ENCODE measurements at regions not wholly inside any gene's neighbourhood (a gene's known extent, or its start where the extent isn't known, plus 50 kb on each side); places are given as distances from the start of the nearest gene placed in this dataset.

DNA sequence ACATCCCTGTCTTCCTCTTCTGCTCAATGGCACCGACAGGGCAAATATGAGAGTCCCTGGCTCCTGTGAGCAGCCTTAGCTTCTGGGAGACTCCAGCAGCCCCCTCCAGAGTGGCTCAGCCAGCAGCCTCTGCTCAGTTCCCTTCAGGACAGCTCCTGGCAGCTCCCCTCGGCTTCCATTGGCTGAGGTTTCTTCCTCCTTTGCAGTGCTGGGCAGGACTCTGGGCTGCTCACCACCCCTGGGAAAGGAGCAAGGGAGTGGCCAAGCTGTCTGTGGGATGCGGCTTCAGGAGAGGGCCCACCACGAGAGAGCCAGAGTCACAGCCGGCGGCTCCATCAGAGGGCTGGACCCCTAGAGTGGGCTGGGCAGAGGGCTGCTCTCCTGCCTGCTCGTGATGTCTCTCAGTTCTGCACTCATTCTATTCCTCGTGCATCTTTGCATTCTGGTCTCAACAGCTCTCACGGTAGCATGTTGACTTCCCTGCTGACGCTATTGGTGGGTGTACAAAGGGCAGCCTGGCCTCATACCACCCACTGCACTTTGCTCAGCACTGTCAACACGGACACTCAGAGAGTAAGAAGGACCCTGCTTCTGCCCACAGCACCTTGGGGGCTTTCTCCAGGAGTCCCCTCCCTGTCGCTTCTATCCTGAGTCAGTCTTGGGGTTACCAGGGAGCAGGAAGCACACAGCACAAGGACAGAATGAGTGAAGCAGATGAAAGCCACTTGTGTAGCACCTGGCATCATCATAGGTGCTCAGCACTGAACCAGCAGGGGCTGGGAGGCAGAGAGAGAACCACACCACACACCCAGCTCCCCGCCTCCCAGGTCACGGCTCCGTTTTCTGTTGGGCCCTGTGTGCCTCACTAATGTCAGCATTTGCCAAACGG lies 80.9 kb upstream of the ALDH1B1 start:
- POLR2A ChIA-PET: no interaction called here
- Histone ChIP-seq H3K36me3 (ENCODE audit: control insufficient read depth, insufficient read depth, low read length) (no peaks in the 10 kb centered on the region), H3K4me1 (ENCODE audit: control insufficient read depth, insufficient read depth, low read length) (no peaks in the 10 kb centered on the region), H3K4me3 (ENCODE audit: low read depth in 2 of 2, low read length in 2 of 2) (no peak overlapping the region), H3K27ac (ENCODE audit: low read length) (no peak overlapping the region), H3K9me3 (ENCODE audit: control insufficient read depth, insufficient read depth, low read depth, low read length) (no peaks in the 10 kb centered on the region), H3K27me3 (ENCODE audit: control insufficient read depth, insufficient read depth, low read length) (peaks cover 2% of the 10 kb centered on the region; the same call in 1 of the 2 replicates)
- no peak for TF ChIP-seq SIN3A (IDR thresholded peaks at IDR 0.05; ENCODE audit: borderline replicate concordance, insufficient read depth, low read depth, low read length)
- TF ChIP-seq TCF7L2 (IDR thresholded peaks at IDR 0.05; ENCODE audit: low read depth, low read length): no peak
- TF ChIP-seq, protein P1, sequence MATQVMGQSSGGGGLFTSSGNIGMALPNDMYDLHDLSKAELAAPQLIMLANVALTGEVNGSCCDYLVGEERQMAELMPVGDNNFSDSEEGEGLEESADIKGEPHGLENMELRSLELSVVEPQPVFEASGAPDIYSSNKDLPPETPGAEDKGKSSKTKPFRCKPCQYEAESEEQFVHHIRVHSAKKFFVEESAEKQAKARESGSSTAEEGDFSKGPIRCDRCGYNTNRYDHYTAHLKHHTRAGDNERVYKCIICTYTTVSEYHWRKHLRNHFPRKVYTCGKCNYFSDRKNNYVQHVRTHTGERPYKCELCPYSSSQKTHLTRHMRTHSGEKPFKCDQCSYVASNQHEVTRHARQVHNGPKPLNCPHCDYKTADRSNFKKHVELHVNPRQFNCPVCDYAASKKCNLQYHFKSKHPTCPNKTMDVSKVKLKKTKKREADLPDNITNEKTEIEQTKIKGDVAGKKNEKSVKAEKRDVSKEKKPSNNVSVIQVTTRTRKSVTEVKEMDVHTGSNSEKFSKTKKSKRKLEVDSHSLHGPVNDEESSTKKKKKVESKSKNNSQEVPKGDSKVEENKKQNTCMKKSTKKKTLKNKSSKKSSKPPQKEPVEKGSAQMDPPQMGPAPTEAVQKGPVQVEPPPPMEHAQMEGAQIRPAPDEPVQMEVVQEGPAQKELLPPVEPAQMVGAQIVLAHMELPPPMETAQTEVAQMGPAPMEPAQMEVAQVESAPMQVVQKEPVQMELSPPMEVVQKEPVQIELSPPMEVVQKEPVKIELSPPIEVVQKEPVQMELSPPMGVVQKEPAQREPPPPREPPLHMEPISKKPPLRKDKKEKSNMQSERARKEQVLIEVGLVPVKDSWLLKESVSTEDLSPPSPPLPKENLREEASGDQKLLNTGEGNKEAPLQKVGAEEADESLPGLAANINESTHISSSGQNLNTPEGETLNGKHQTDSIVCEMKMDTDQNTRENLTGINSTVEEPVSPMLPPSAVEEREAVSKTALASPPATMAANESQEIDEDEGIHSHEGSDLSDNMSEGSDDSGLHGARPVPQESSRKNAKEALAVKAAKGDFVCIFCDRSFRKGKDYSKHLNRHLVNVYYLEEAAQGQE (IDR thresholded peaks at IDR 0.05; ENCODE audit: insufficient read depth in 1 of 2, low read depth in 2 of 2, low read length in 1 of 2): no peak
- TF ChIP-seq POLR2AphosphoS5 (IDR thresholded peaks at IDR 0.05; ENCODE audit: low read depth, low read length): no peak
- no peak for TF ChIP-seq CTCF (IDR thresholded peaks at IDR 0.05)
- CTCF ChIA-PET: interaction anchor here (0.7 kb wide), 1 partner anchor 248 kb away, joined by 6 read pairs; no protein-coding TSS in a partner anchor
- intact Hi-C loops (cut with micrococcal nuclease; ENCODE audit: unreplicated experiment): no loop called here
- no peak for DNase-seq (ENCODE audit: low read depth, low spot score)
- no peak; the same call in 1 of the 2 replicates for ATAC-seq
- in situ Hi-C loops (cut with HindIII; ENCODE audit: low pct_unique_long_range_greater_than_20kb, low sequenced_read_pairs): no loop called here
- no TSS peak for BruUV-seq (replicated peaks)

- intact Hi-C loops (cut with micrococcal nuclease; ENCODE audit: unreplicated experiment) (no loop called here), in situ Hi-C loops (cut with HindIII; ENCODE audit: low pct_unique_long_range_greater_than_20kb, low sequenced_read_pairs) (no loop called here)
- no peak for TF ChIP-seq TCF7L2 (IDR thresholded peaks at IDR 0.05; ENCODE audit: low read depth, low read length)
- no peak for TF ChIP-seq CTCF (IDR thresholded peaks at IDR 0.05)
- TF ChIP-seq POLR2AphosphoS5 (IDR thresholded peaks at IDR 0.05; ENCODE audit: low read depth, low read length): no peak
- TF ChIP-seq, protein P1 (IDR thresholded peaks at IDR 0.05; ENCODE audit: insufficient read depth in 1 of 2, low read depth in 2 of 2, low read length in 1 of 2): no peak
- TF ChIP-seq SIN3A (IDR thresholded peaks at IDR 0.05; ENCODE audit: borderline replicate concordance, insufficient read depth, low read depth, low read length): no peak
- Histone ChIP-seq H3K27me3 (ENCODE audit: control insufficient read depth, insufficient read depth, low read length) (peaks cover 2% of the 10 kb centered on the region; the same call in 1 of the 2 replicates), H3K9me3 (ENCODE audit: control insufficient read depth, insufficient read depth, low read depth, low read length) (no peaks in the 10 kb centered on the region), H3K27ac (ENCODE audit: low read length) (no peak overlapping the region), H3K36me3 (ENCODE audit: control insufficient read depth, insufficient read depth, low read length) (no peaks in the 10 kb centered on the region), H3K4me3 (ENCODE audit: low read depth in 2 of 2, low read length in 2 of 2) (no peak overlapping the region), H3K4me1 (ENCODE audit: control insufficient read depth, insufficient read depth, low read length) (no peaks in the 10 kb centered on the region)
- POLR2A ChIA-PET: no interaction called here
- no TSS peak for BruUV-seq (replicated peaks)
- DNase-seq (ENCODE audit: low read depth, low spot score) (no peak), ATAC-seq (no peak)
- CTCF ChIA-PET: no interaction called here
These were observed 82.9 kb upstream of the ALDH1B1 start for GRCh38 chr9:38309324-38310195.
